H1 (cell line): ENCODE measurements at regions not wholly inside any gene's neighbourhood (a gene's known extent, or its start where the extent isn't known, plus 50 kb on each side); places are given as distances from the start of the nearest gene placed in this dataset.

Source experiments
- JUN ChIP-seq: IDR thresholded peaks from 2 replicates; pipeline ENCODE4 v1.6.1; 2011; ENCODE audit warnings: low read depth, mild to moderate bottlenecking, improper control_type of control experiment, low read length
- SIX5 ChIP-seq: IDR thresholded peaks from 2 replicates; pipeline ENCODE4 v1.6.1; 2011; ENCODE audit warnings: mild to moderate bottlenecking, low read depth, low read length
- TF ChIP-seq, protein P1 (sequence below): fragments of 300-600 bp; sonication (generic); IDR thresholded peaks from 2 replicates; pipeline ENCODE4 v1.7.1; 2012; ENCODE audit warnings: low read length, moderate library complexity, mild to moderate bottlenecking, inconsistent platforms; ENCODE audit not compliant: insufficient replicate concordance

- TF ChIP-seq, protein P1, sequence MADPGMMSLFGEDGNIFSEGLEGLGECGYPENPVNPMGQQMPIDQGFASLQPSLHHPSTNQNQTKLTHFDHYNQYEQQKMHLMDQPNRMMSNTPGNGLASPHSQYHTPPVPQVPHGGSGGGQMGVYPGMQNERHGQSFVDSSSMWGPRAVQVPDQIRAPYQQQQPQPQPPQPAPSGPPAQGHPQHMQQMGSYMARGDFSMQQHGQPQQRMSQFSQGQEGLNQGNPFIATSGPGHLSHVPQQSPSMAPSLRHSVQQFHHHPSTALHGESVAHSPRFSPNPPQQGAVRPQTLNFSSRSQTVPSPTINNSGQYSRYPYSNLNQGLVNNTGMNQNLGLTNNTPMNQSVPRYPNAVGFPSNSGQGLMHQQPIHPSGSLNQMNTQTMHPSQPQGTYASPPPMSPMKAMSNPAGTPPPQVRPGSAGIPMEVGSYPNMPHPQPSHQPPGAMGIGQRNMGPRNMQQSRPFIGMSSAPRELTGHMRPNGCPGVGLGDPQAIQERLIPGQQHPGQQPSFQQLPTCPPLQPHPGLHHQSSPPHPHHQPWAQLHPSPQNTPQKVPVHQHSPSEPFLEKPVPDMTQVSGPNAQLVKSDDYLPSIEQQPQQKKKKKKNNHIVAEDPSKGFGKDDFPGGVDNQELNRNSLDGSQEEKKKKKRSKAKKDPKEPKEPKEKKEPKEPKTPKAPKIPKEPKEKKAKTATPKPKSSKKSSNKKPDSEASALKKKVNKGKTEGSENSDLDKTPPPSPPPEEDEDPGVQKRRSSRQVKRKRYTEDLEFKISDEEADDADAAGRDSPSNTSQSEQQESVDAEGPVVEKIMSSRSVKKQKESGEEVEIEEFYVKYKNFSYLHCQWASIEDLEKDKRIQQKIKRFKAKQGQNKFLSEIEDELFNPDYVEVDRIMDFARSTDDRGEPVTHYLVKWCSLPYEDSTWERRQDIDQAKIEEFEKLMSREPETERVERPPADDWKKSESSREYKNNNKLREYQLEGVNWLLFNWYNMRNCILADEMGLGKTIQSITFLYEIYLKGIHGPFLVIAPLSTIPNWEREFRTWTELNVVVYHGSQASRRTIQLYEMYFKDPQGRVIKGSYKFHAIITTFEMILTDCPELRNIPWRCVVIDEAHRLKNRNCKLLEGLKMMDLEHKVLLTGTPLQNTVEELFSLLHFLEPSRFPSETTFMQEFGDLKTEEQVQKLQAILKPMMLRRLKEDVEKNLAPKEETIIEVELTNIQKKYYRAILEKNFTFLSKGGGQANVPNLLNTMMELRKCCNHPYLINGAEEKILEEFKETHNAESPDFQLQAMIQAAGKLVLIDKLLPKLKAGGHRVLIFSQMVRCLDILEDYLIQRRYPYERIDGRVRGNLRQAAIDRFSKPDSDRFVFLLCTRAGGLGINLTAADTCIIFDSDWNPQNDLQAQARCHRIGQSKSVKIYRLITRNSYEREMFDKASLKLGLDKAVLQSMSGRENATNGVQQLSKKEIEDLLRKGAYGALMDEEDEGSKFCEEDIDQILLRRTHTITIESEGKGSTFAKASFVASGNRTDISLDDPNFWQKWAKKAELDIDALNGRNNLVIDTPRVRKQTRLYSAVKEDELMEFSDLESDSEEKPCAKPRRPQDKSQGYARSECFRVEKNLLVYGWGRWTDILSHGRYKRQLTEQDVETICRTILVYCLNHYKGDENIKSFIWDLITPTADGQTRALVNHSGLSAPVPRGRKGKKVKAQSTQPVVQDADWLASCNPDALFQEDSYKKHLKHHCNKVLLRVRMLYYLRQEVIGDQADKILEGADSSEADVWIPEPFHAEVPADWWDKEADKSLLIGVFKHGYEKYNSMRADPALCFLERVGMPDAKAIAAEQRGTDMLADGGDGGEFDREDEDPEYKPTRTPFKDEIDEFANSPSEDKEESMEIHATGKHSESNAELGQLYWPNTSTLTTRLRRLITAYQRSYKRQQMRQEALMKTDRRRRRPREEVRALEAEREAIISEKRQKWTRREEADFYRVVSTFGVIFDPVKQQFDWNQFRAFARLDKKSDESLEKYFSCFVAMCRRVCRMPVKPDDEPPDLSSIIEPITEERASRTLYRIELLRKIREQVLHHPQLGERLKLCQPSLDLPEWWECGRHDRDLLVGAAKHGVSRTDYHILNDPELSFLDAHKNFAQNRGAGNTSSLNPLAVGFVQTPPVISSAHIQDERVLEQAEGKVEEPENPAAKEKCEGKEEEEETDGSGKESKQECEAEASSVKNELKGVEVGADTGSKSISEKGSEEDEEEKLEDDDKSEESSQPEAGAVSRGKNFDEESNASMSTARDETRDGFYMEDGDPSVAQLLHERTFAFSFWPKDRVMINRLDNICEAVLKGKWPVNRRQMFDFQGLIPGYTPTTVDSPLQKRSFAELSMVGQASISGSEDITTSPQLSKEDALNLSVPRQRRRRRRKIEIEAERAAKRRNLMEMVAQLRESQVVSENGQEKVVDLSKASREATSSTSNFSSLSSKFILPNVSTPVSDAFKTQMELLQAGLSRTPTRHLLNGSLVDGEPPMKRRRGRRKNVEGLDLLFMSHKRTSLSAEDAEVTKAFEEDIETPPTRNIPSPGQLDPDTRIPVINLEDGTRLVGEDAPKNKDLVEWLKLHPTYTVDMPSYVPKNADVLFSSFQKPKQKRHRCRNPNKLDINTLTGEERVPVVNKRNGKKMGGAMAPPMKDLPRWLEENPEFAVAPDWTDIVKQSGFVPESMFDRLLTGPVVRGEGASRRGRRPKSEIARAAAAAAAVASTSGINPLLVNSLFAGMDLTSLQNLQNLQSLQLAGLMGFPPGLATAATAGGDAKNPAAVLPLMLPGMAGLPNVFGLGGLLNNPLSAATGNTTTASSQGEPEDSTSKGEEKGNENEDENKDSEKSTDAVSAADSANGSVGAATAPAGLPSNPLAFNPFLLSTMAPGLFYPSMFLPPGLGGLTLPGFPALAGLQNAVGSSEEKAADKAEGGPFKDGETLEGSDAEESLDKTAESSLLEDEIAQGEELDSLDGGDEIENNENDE = no peak
- no peak for TF ChIP-seq JUN
- TF ChIP-seq SIX5 = no peak
Measured at GRCh38 chr14:84527706-84528105, 1002.2 kb upstream of the FLRT2 start (continued).
